Peyer's patch (tissue), 4 donors: ENCODE measurements at regions not wholly inside any gene's neighbourhood (a gene's known extent, or its start where the extent isn't known, plus 50 kb on each side); places are given as distances from the start of the nearest gene placed in this dataset.
"Not testable (repeated sequence)": the region's sequence is repeated elsewhere in the genome, so short reads cannot be mapped to it uniquely, and the experiment has no call there.

Experiments
- DNase-seq, 3 donors: peaks; one replicate each; pipeline ENCODE4 v3.0.0-alpha.2; 2017 to 2019
- H3K27ac ChIP-seq, 4 donors: fragments of 200-600 bp; sonication (generic); one replicate each; pipeline ENCODE4 v1.5.1; 2016 to 2019
- H3K27me3 ChIP-seq, 2 donors: fragments of 200-600 bp; sonication (generic); one replicate each; pipeline ENCODE4 v1.5.1; 2019
- H3K36me3 ChIP-seq, 3 donors: fragments of 200-600 bp; sonication (generic); one replicate each; pipeline ENCODE4 v1.5.1; 2016 to 2019
- H3K4me1 ChIP-seq, 4 donors: fragments of 200-600 bp; sonication (generic); one replicate each; pipeline ENCODE4 v1.5.1; 2016 to 2019
- H3K4me3 ChIP-seq, 4 donors: fragments of 200-600 bp; sonication (generic); 1 replicate in 3 of 4; 2 replicates in 1 of 4; pipeline ENCODE4 v1.5.1; 2016 to 2019; ENCODE audit warnings: mild to moderate bottlenecking in 1 of 4
- H3K9me3 ChIP-seq, 4 donors: fragments of 200-600 bp; sonication (generic); one replicate each; pipeline ENCODE4 v1.5.1; 2016 to 2019; ENCODE audit warnings: mild to moderate bottlenecking in 1 of 4
- POLR2A ChIP-seq, 2 donors: fragments of 450-650 bp; IDR thresholded peaks; one replicate each; pipeline ENCODE4 v1.5.1; 2017; ENCODE audit warnings: antibody characterized with exemption in 2 of 2, mild to moderate bottlenecking in 2 of 2, moderate library complexity in 2 of 2
- TF ChIP-seq, protein P1 (sequence below), 6 experiments: fragments of 450-650 bp in 4 of 6; fragments of 200-600 bp in 2 of 6; sonication (generic) in 1 of 6; IDR thresholded peaks; one replicate each; pipeline ENCODE4 v1.5.1; 2017 to 2019; ENCODE audit warnings: antibody characterized with exemption in 6 of 6, mild to moderate bottlenecking in 3 of 6, moderate library complexity in 1 of 6

DNA sequence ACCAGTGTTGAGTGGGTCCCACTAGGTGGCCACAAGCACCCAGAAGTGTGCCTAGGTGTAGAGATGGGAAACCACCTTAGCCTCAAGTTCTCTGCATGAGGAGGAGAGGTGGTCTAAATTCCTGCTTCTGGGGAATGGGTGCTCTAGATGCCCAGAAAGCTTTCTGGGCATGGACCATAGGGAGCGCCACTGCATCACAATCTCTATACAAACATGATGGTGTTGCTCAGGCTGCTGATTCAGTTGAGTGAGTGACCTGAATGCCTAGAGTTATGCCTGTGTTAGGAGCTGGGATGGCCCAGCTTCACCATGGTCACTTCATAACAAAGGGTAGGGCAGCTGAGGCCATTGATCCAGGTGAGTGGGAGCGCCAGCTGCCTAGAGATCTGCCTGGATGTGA, 667.9 kb upstream of the ARRDC3 start:
- H3K4me3 ChIP-seq: no peak overlapping the region
- TF ChIP-seq, protein P1, sequence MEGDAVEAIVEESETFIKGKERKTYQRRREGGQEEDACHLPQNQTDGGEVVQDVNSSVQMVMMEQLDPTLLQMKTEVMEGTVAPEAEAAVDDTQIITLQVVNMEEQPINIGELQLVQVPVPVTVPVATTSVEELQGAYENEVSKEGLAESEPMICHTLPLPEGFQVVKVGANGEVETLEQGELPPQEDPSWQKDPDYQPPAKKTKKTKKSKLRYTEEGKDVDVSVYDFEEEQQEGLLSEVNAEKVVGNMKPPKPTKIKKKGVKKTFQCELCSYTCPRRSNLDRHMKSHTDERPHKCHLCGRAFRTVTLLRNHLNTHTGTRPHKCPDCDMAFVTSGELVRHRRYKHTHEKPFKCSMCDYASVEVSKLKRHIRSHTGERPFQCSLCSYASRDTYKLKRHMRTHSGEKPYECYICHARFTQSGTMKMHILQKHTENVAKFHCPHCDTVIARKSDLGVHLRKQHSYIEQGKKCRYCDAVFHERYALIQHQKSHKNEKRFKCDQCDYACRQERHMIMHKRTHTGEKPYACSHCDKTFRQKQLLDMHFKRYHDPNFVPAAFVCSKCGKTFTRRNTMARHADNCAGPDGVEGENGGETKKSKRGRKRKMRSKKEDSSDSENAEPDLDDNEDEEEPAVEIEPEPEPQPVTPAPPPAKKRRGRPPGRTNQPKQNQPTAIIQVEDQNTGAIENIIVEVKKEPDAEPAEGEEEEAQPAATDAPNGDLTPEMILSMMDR (IDR thresholded peaks at IDR 0.05): no peak
- no peak for TF ChIP-seq POLR2A (IDR thresholded peaks at IDR 0.05)
- H3K27ac ChIP-seq: no peak overlapping the region
- no peaks in the 10 kb centered on the region for H3K4me1 ChIP-seq
- no peaks in the 10 kb centered on the region for H3K27me3 ChIP-seq
- no peak for DNase-seq
- H3K9me3 ChIP-seq: peaks cover 0 to 4% (median 0%) of the 10 kb centered on the region in 4 donors
- no peaks in the 10 kb centered on the region for H3K36me3 ChIP-seq

GRCh38 chr5:92041911-92042660, 659.0 kb upstream of the ARRDC3 start:
- no peak for DNase-seq
- Histone ChIP-seq H3K9me3 (no peaks in the 10 kb centered on the region), H3K4me1 (no peaks in the 10 kb centered on the region), H3K36me3 (no peaks in the 10 kb centered on the region), H3K27ac (no peak overlapping the region), H3K27me3 (no peaks in the 10 kb centered on the region), H3K4me3 (no peak overlapping the region)
- TF ChIP-seq POLR2A (IDR thresholded peaks at IDR 0.05): no peak
- TF ChIP-seq, protein P1 (IDR thresholded peaks at IDR 0.05): no peak

GRCh38 chr5:92041206-92041605, 658.1 kb upstream of the ARRDC3 start:
- no peaks in the 10 kb centered on the region for H3K4me1 ChIP-seq
- H3K36me3 ChIP-seq: no peaks in the 10 kb centered on the region
- H3K4me3 ChIP-seq: no peak overlapping the region
- H3K27ac ChIP-seq: no peak overlapping the region
- no peak for DNase-seq
- TF ChIP-seq, protein P1 (IDR thresholded peaks at IDR 0.05): no peak
- no peak for TF ChIP-seq POLR2A (IDR thresholded peaks at IDR 0.05)
- no peaks in the 10 kb centered on the region for H3K27me3 ChIP-seq
- H3K9me3 ChIP-seq: no peaks in the 10 kb centered on the region

DNA sequence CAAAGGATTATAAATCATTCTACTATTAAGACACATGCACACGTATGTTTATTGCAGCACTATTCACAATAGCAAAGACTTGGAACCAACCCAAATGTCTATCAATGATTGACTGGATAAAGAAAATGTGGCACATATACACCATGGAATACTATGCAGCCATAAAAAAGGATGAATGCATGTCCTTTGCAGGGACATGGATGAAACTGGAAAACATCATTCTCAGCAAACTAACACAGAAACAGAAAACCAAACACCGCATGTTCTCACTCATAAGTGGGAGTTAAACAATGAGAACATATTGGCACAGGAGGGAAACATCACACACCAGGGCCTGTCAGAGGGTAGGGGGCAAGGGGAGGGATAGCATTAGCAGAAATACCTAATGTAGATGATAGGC, 646.7 kb upstream of the ARRDC3 start:
- H3K27me3 ChIP-seq, H3K4me3 ChIP-seq, H3K36me3 ChIP-seq, H3K27ac ChIP-seq, H3K9me3 ChIP-seq, DNase-seq, H3K4me1 ChIP-seq: not testable (repeated sequence)

GRCh38 chr5:92023555-92023954, 640.4 kb upstream of the ARRDC3 start:
- H3K27ac ChIP-seq: no peak overlapping the region
- H3K36me3 ChIP-seq: no peaks in the 10 kb centered on the region
- H3K4me1 ChIP-seq: no peaks in the 10 kb centered on the region
- no peak overlapping the region for H3K4me3 ChIP-seq
- H3K9me3 ChIP-seq: no peaks in the 10 kb centered on the region
- no peak for DNase-seq
- TF ChIP-seq, protein P1 (IDR thresholded peaks at IDR 0.05): no peak
- no peak for TF ChIP-seq POLR2A (IDR thresholded peaks at IDR 0.05)
- no peaks in the 10 kb centered on the region for H3K27me3 ChIP-seq

GRCh38 chr5:92023141-92023471, 640.0 kb upstream of the ARRDC3 start:
- no peaks in the 10 kb centered on the region for H3K36me3 ChIP-seq
- no peak for DNase-seq
- TF ChIP-seq, protein P1 (IDR thresholded peaks at IDR 0.05): no peak
- no peak for TF ChIP-seq POLR2A (IDR thresholded peaks at IDR 0.05)
- H3K27me3 ChIP-seq: no peaks in the 10 kb centered on the region
- H3K4me3 ChIP-seq: no peak overlapping the region
- H3K9me3 ChIP-seq: no peaks in the 10 kb centered on the region
- H3K4me1 ChIP-seq: no peaks in the 10 kb centered on the region
- no peak overlapping the region for H3K27ac ChIP-seq
